ENCODE measurements at regions not wholly inside any gene's neighbourhood (a gene's known extent, or its start where the extent isn't known, plus 50 kb on each side); places are given as distances from the start of the nearest gene placed in this dataset.

DNA sequence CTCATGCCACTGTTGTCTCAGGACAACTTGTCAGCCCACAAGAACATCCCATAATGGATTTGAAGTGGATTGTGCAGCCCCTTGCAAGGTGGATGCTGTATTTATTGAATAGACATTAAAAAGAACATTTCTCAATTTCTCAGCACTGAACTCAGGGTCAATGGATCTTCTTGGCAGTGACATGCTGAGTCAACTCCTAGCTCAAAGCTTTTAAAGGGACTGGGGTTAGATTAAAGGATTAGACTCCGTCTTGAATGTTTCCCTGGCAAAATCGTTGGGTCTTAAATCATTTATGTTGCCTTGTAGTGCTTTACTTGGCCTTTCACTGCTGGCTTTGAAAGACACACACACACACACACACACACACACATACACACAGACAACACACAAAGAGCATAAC is 221.6 kb upstream of the PBX1 start:
- no peak for DNase-seq
- no peaks in the 10 kb centered on the region for H3K4me1 Mint-ChIP-seq
- ChIA-PET CTCF (ENCODE audit: partially characterized antibody) (no interaction called here), POLR2A (ENCODE audit: partially characterized antibody) (no interaction called here)
- intact Hi-C loops (cut with micrococcal nuclease) = no loop called here
- H3K4me3 Mint-ChIP-seq = no peak overlapping the region
- no peak overlapping the region for H3K27ac Mint-ChIP-seq
- H3K36me3 Mint-ChIP-seq = no peaks in the 10 kb centered on the region
- H3K27me3 ChIP-seq (ENCODE audit: insufficient read depth, low read length) = no peaks in the 10 kb centered on the region
- no peak overlapping the region for H3K27ac ChIP-seq (ENCODE audit: low read depth, low read length)
- H3K36me3 ChIP-seq (ENCODE audit: insufficient read depth, low read length) = no peaks in the 10 kb centered on the region
- H3K27me3 Mint-ChIP-seq = no peaks in the 10 kb centered on the region
- H3K9me3 ChIP-seq (ENCODE audit: control insufficient read depth in 1 of 2, low read length in 2 of 2) = no peaks in the 10 kb centered on the region
- H3K9me3 Mint-ChIP-seq = peaks cover 0 to 21% (median 8%) of the 10 kb centered on the region in 8 donors
- no peak overlapping the region for H3K4me3 ChIP-seq (ENCODE audit: low read length in 2 of 2)
- H3K4me1 ChIP-seq (ENCODE audit: insufficient read depth, low read length) = no peaks in the 10 kb centered on the region

DNA sequence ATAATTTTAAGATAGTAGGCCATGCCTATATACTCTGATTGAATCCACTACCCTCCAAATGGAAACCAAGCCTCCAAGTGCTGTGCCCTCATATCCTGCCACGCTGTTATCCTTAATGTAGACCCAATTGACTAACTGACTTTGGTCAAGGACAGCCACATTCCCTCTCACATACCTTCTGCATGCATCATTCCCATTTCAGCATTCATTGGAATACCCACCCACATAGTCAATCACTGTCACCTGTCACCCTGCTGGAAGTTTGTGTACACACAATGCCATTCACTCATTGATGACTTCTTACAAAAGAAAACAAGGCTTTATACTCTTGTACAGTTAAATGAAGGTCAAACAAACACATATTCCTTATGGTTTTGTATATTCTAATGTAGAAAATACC is 221.1 kb upstream of the PBX1 start:
- CTCF ChIA-PET (ENCODE audit: partially characterized antibody) = no interaction called here
- POLR2A ChIA-PET (ENCODE audit: partially characterized antibody) = no interaction called here
- intact Hi-C loops (cut with micrococcal nuclease) = no loop called here

DNA sequence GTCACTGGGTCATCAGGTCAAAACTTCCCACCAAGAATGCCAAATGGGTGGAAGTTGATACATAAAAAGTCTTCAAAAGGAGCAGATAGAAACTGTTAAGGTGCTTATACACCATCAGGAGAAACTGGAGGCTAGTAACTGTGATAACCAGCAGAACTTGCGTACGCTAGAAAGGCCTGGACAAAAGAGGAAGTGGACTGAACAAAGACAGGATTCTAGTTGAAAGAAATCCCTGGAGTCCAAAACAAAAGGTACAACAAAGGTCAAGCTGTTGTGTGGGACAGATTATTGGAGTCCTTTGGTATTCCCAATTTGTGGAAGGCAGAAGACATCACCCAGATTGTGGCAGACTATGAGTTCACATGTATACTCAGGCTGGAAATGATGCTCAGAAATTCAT is 215.8 kb upstream of the PBX1 start:
- no peak overlapping the region for H3K27ac ChIP-seq (ENCODE audit: low read depth, low read length)
- no peak overlapping the region for H3K4me3 ChIP-seq (ENCODE audit: low read length in 2 of 2)
- H3K27ac Mint-ChIP-seq = no peak overlapping the region
- no peaks in the 10 kb centered on the region for H3K27me3 Mint-ChIP-seq
- ChIA-PET POLR2A (ENCODE audit: partially characterized antibody) (no interaction called here), CTCF (ENCODE audit: partially characterized antibody) (no interaction called here)
- H3K36me3 Mint-ChIP-seq = no peaks in the 10 kb centered on the region
- H3K9me3 Mint-ChIP-seq = peaks cover 0 to 51% (median 21%) of the 10 kb centered on the region in 8 donors
- intact Hi-C loops (cut with micrococcal nuclease) = no loop called here
- DNase-seq = no peak
- H3K4me1 ChIP-seq (ENCODE audit: insufficient read depth, low read length) = no peaks in the 10 kb centered on the region
- no peaks in the 10 kb centered on the region for H3K27me3 ChIP-seq (ENCODE audit: insufficient read depth, low read length)
- H3K9me3 ChIP-seq (ENCODE audit: control insufficient read depth in 1 of 2, low read length in 2 of 2) = peaks cover 0 to 4% of the 10 kb centered on the region in 2 donors
- no peaks in the 10 kb centered on the region for H3K36me3 ChIP-seq (ENCODE audit: insufficient read depth, low read length)
- H3K4me1 Mint-ChIP-seq = no peaks in the 10 kb centered on the region
- no peak overlapping the region for H3K4me3 Mint-ChIP-seq

More for the DNA sequence above, 221.1 kb upstream of the PBX1 start:
- H3K4me1 ChIP-seq (ENCODE audit: insufficient read depth, low read length) = no peaks in the 10 kb centered on the region
- no peaks in the 10 kb centered on the region for H3K27me3 ChIP-seq (ENCODE audit: insufficient read depth, low read length)
- no peak overlapping the region for H3K27ac ChIP-seq (ENCODE audit: low read depth, low read length)
- no peaks in the 10 kb centered on the region for H3K36me3 Mint-ChIP-seq
- no peak overlapping the region for H3K4me3 Mint-ChIP-seq
- H3K4me1 Mint-ChIP-seq = no peaks in the 10 kb centered on the region
- H3K27me3 Mint-ChIP-seq = no peaks in the 10 kb centered on the region
- H3K27ac Mint-ChIP-seq = no peak overlapping the region
- no peak for DNase-seq
- H3K9me3 Mint-ChIP-seq = peaks cover 0 to 21% (median 8%) of the 10 kb centered on the region in 8 donors
- H3K9me3 ChIP-seq (ENCODE audit: control insufficient read depth in 1 of 2, low read length in 2 of 2) = peaks cover 0 to 3% of the 10 kb centered on the region in 2 donors
- no peaks in the 10 kb centered on the region for H3K36me3 ChIP-seq (ENCODE audit: insufficient read depth, low read length)
- H3K4me3 ChIP-seq (ENCODE audit: low read length in 2 of 2) = no peak overlapping the region

DNA sequence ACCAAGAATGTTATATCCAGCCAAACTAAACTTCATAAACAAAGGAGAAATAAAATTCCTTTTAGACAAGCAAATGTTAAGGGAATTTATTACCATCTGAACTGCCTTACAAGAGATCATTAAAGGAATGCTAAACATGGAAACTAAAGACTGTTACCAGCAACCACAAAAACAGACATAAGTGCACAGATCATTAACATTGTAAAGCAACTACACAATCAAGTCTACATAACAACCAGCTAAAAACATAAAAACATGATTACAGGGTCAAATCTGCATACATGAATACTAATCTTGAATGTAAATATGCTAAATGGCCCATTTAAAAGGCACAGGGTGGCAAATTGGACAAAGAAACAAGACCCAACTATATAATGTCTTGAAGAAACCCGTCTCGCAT is 211.0 kb upstream of the PBX1 start:
- no peak for DNase-seq
- ChIA-PET POLR2A (ENCODE audit: partially characterized antibody) (no interaction called here), CTCF (ENCODE audit: partially characterized antibody) (no interaction called here)
- intact Hi-C loops (cut with micrococcal nuclease) = no loop called here
- Histone ChIP-seq H3K9me3 (ENCODE audit: control insufficient read depth in 1 of 2, low read length in 2 of 2) (peaks cover 0 to 3% of the 10 kb centered on the region in 2 donors), H3K27ac (ENCODE audit: low read depth, low read length) (no peak overlapping the region), H3K4me3 (ENCODE audit: low read length in 2 of 2) (no peak overlapping the region), H3K27me3 (ENCODE audit: insufficient read depth, low read length) (no peaks in the 10 kb centered on the region), H3K4me1 (ENCODE audit: insufficient read depth, low read length) (no peaks in the 10 kb centered on the region), H3K36me3 (ENCODE audit: insufficient read depth, low read length) (no peaks in the 10 kb centered on the region)
- H3K27ac Mint-ChIP-seq = no peak overlapping the region
- H3K4me3 Mint-ChIP-seq = no peak overlapping the region
- H3K4me1 Mint-ChIP-seq = no peaks in the 10 kb centered on the region
- peaks cover 0 to 59% (median 35%) of the 10 kb centered on the region in 8 donors for H3K9me3 Mint-ChIP-seq
- no peaks in the 10 kb centered on the region for H3K27me3 Mint-ChIP-seq
- no peaks in the 10 kb centered on the region for H3K36me3 Mint-ChIP-seq

DNA sequence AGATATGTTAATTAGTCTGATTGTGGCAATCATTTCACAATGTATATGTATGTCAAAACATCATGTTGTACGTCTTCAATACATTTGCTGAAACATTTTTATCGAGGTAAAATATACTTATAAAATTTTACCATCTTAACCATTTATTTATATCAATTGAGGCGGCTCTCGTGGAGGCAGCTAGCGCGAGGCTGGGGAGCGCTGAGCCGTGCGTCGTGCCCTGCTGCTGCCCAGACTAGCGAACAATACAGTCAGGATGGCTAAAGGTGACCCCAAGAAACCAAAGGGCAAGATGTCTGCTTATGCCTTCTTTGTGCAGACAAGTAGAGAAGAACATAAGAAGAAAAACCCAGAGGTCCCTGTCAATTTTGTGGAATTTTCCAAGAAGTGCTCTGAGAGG is 202.5 kb upstream of the PBX1 start:
- Mint-ChIP-seq H3K4me3 (no peak overlapping the region), H3K36me3 (no peaks in the 10 kb centered on the region), H3K27me3 (no peaks in the 10 kb centered on the region), H3K4me1 (no peaks in the 10 kb centered on the region), H3K9me3 (peaks cover 0 to 14% (median 6%) of the 10 kb centered on the region in 8 donors), H3K27ac (no peak overlapping the region)
- H3K9me3 ChIP-seq (ENCODE audit: control insufficient read depth in 1 of 2, low read length in 2 of 2) = no peaks in the 10 kb centered on the region
- ChIA-PET CTCF (ENCODE audit: partially characterized antibody) (no interaction called here), POLR2A (ENCODE audit: partially characterized antibody) (no interaction called here)
- no peaks in the 10 kb centered on the region for H3K36me3 ChIP-seq (ENCODE audit: insufficient read depth, low read length)
- intact Hi-C loops (cut with micrococcal nuclease) = no loop called here
- H3K4me3 ChIP-seq (ENCODE audit: low read length in 2 of 2) = no peak overlapping the region
- no peaks in the 10 kb centered on the region for H3K27me3 ChIP-seq (ENCODE audit: insufficient read depth, low read length)
- no peaks in the 10 kb centered on the region for H3K4me1 ChIP-seq (ENCODE audit: insufficient read depth, low read length)
- DNase-seq = no peak
- H3K27ac ChIP-seq (ENCODE audit: low read depth, low read length) = no peak overlapping the region

DNA sequence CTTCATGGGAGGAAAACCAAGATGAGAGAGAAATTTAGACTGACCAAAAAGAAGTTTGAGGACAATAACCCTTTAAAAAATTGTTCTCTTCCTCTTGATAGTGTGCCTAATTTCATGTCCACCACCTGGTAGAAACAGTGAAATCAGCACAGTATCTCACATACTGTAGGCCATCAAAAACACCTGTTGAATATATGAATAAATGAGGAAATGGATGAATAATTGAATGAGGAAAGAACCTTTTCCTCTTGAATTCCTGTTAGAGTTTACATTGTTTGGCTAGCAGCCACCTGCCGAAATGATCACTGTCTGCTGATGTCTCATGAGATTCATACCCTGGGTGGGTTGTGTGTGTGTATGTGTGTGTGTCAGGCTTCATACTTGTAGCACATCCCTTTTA is 198.7 kb upstream of the PBX1 start:
- H3K27ac ChIP-seq (ENCODE audit: low read depth, low read length) = no peak overlapping the region
- H3K9me3 Mint-ChIP-seq = peaks cover 6 to 23% (median 16%) of the 10 kb centered on the region in 8 donors
- intact Hi-C loops (cut with micrococcal nuclease) = no loop called here
- no peaks in the 10 kb centered on the region for H3K9me3 ChIP-seq (ENCODE audit: control insufficient read depth in 1 of 2, low read length in 2 of 2)
- H3K27ac Mint-ChIP-seq = no peak overlapping the region
- H3K36me3 Mint-ChIP-seq = no peaks in the 10 kb centered on the region
- H3K4me3 Mint-ChIP-seq = no peak overlapping the region
- no peak for DNase-seq
- H3K36me3 ChIP-seq (ENCODE audit: insufficient read depth, low read length) = no peaks in the 10 kb centered on the region
- H3K4me1 Mint-ChIP-seq = no peaks in the 10 kb centered on the region
- no peaks in the 10 kb centered on the region for H3K4me1 ChIP-seq (ENCODE audit: insufficient read depth, low read length)
- CTCF ChIA-PET (ENCODE audit: partially characterized antibody) = no interaction called here
- POLR2A ChIA-PET (ENCODE audit: partially characterized antibody) = no interaction called here
- no peaks in the 10 kb centered on the region for H3K27me3 Mint-ChIP-seq
- H3K27me3 ChIP-seq (ENCODE audit: insufficient read depth, low read length) = no peaks in the 10 kb centered on the region
- no peak overlapping the region for H3K4me3 ChIP-seq (ENCODE audit: low read length in 2 of 2)

DNA sequence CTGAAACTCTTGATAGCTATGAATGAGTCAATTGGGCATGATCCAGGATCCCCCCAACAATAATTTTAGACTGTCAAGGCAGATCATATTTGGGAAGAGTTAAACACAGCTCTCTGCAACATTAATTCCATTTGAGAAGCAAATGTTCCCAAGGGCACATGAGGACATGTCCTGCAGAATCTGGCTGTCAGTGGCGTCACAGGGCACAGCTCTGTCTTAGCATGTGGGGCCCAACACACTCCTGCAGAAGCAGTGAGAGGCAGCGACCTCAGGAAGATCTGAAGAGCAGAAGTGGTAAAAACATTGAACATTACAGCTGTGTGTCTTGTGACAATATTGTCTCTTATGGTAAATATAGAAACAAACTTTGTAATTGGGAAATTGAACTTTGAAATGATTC is 197.1 kb upstream of the PBX1 start:
- intact Hi-C loops (cut with micrococcal nuclease) = no loop called here
- no peaks in the 10 kb centered on the region for H3K4me1 Mint-ChIP-seq
- H3K4me3 ChIP-seq (ENCODE audit: low read length in 2 of 2) = no peak overlapping the region

DNA sequence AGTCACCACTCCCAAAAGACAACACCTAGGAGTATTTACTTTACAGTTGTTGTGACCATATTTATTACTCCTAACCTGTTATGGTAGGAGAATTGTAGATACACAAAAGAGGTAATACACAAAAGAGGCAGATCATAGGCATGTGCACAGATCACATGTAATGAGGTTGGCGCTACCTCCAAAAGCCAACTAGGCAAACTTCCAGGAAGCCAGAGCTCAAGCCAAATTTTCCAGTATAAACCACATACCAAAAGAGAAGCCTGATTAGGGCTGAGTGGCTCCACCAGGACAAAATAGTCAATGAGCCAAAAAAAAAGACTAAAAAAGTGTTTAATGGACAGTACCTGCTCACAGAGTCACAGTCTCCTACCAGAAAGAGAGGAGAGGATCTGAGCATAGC is 195.0 kb upstream of the PBX1 start:
- H3K4me3 Mint-ChIP-seq = no peak overlapping the region
- H3K9me3 Mint-ChIP-seq = peaks cover 4 to 45% (median 31%) of the 10 kb centered on the region in 8 donors
- Histone ChIP-seq H3K36me3 (ENCODE audit: insufficient read depth, low read length) (no peaks in the 10 kb centered on the region), H3K4me3 (ENCODE audit: low read length in 2 of 2) (no peak overlapping the region), H3K4me1 (ENCODE audit: insufficient read depth, low read length) (no peaks in the 10 kb centered on the region), H3K27ac (ENCODE audit: low read depth, low read length) (no peak overlapping the region), H3K27me3 (ENCODE audit: insufficient read depth, low read length) (no peaks in the 10 kb centered on the region), H3K9me3 (ENCODE audit: control insufficient read depth in 1 of 2, low read length in 2 of 2) (no peaks in the 10 kb centered on the region)
- H3K27me3 Mint-ChIP-seq = no peaks in the 10 kb centered on the region
- H3K27ac Mint-ChIP-seq = no peak overlapping the region
- H3K36me3 Mint-ChIP-seq = no peaks in the 10 kb centered on the region
- CTCF ChIA-PET (ENCODE audit: partially characterized antibody) = interaction anchor here (0.7 kb wide), 1 partner anchor 552 kb away, joined by 3 read pairs; no protein-coding TSS in a partner anchor
- POLR2A ChIA-PET (ENCODE audit: partially characterized antibody) = no interaction called here
- intact Hi-C loops (cut with micrococcal nuclease) = no loop called here
- no peaks in the 10 kb centered on the region for H3K4me1 Mint-ChIP-seq
- no peak for DNase-seq

More for the DNA sequence above, 197.1 kb upstream of the PBX1 start:
- H3K27ac ChIP-seq (ENCODE audit: low read depth, low read length) = no peak overlapping the region
- H3K27ac Mint-ChIP-seq = no peak overlapping the region
- H3K36me3 Mint-ChIP-seq = no peaks in the 10 kb centered on the region
- no peaks in the 10 kb centered on the region for H3K9me3 ChIP-seq (ENCODE audit: control insufficient read depth in 1 of 2, low read length in 2 of 2)
- no peaks in the 10 kb centered on the region for H3K27me3 ChIP-seq (ENCODE audit: insufficient read depth, low read length)
- H3K27me3 Mint-ChIP-seq = no peaks in the 10 kb centered on the region
- POLR2A ChIA-PET (ENCODE audit: partially characterized antibody) = no interaction called here
- no peak for DNase-seq
- CTCF ChIA-PET (ENCODE audit: partially characterized antibody) = no interaction called here
- H3K36me3 ChIP-seq (ENCODE audit: insufficient read depth, low read length) = no peaks in the 10 kb centered on the region
- H3K4me1 ChIP-seq (ENCODE audit: insufficient read depth, low read length) = no peaks in the 10 kb centered on the region
- peaks cover 4 to 36% (median 25%) of the 10 kb centered on the region in 8 donors for H3K9me3 Mint-ChIP-seq
- H3K4me3 Mint-ChIP-seq = no peak overlapping the region
